ENCODE measurements at regions not wholly inside any gene's neighbourhood (a gene's known extent, or its start where the extent isn't known, plus 50 kb on each side); places are given as distances from the start of the nearest gene placed in this dataset.

DNA sequence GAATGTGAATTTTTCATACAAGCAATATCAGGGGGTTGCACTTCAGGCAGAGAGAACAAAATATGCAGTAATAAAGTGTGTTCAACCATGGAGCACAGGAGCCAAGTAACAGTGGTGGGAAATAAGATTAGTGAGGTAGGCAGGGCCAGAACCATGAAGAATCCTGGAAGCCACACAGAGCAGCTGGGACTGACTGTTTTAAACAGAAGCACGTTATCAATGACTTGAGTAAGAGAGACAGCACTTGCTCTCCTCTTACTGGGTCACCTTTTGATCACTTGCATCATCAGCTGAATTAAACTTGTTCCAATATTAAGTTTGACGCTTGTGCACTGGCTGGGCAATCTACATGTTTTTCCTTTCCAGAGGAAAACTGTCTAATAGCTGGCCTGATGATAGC, 238.5 kb downstream of the TBX18 start:
- no peak overlapping the region for H3K14ac ChIP-seq (ENCODE audit: low read length in 2 of 2)
- H3K27me3 ChIP-seq (ENCODE audit: control insufficient read depth in 1 of 2, insufficient read depth in 1 of 2, low read length in 2 of 2), result no peaks in the 10 kb centered on the region
- no peak overlapping the region for H3K27ac ChIP-seq (ENCODE audit: low read length, poor library complexity, severe bottlenecking)
- no peak overlapping the region for H2BK5ac ChIP-seq (ENCODE audit: low read depth, low read length, poor library complexity, severe bottlenecking)
- peaks cover 2% of the 10 kb centered on the region for H3K4me1 ChIP-seq (ENCODE audit: control insufficient read depth, insufficient read depth, low read depth, low read length)
- H3K9me3 ChIP-seq (ENCODE audit: control insufficient read depth, low read length), result no peaks in the 10 kb centered on the region
- H3K23ac ChIP-seq (ENCODE audit: low read length in 2 of 2), result no peak overlapping the region
- DNase-seq, result no peak
- H3K36me3 ChIP-seq (ENCODE audit: control insufficient read depth in 1 of 2, insufficient read depth in 2 of 2, low read depth in 1 of 2, low read length in 2 of 2), result no peaks in the 10 kb centered on the region
- no peak overlapping the region for H3K4ac ChIP-seq (ENCODE audit: low read depth in 1 of 2, low read length in 2 of 2)
- H3K4me3 ChIP-seq (ENCODE audit: insufficient read depth in 1 of 2, low read depth in 1 of 2, low read length in 2 of 2), result no peak overlapping the region
- WGBS, result 83% methylated on average over 2 of the region's 2 CpGs
- H3K18ac ChIP-seq (ENCODE audit: low read depth in 1 of 2, low read length in 2 of 2), result no peak overlapping the region
- no peak overlapping the region for H2BK15ac ChIP-seq (ENCODE audit: low read depth, poor library complexity, severe bottlenecking)
- no peaks in the 10 kb centered on the region for H3K79me1 ChIP-seq (replicated peaks; ENCODE audit: low read length, poor library complexity, severe bottlenecking)
- no peak overlapping the region for H2AK5ac ChIP-seq (ENCODE audit: low read length, severe bottlenecking)
- H2AFZ ChIP-seq (ENCODE audit: low read depth, low read length), result no peak overlapping the region
- H2BK120ac ChIP-seq (ENCODE audit: low read depth, low read length), result no peak overlapping the region
- no peak overlapping the region for H3K4me2 ChIP-seq (ENCODE audit: low read length, poor library complexity, severe bottlenecking)
- no peak overlapping the region for H3K9ac ChIP-seq (ENCODE audit: low read length)
- H4K8ac ChIP-seq (ENCODE audit: low read length), result no peak overlapping the region
- no peak overlapping the region for H2BK12ac ChIP-seq (ENCODE audit: low read length in 2 of 2)
- H4K91ac ChIP-seq (ENCODE audit: low read length), result no peak overlapping the region

DNA sequence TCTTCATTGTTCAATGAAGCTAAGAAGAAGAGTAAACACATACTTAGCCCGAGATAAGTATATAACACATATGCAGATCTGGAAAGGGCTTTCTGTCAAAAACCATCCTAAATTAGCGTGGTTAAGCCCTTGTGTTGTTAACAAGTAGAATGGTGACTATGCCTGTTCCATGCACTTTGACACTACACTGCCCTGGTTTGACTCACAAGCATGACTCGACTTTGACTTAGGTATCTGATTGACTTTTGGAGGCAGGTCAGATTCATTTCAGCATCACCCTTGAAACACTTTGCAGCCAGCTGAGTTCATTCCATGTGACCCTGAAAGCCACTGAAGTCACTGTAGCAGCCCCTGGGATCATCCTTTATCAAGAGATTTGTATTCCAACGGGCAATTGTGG, 239.8 kb downstream of the TBX18 start:
- Histone ChIP-seq H3K36me3 (ENCODE audit: control insufficient read depth in 1 of 2, insufficient read depth in 2 of 2, low read depth in 1 of 2, low read length in 2 of 2) (no peaks in the 10 kb centered on the region), H3K14ac (ENCODE audit: low read length in 2 of 2) (no peak overlapping the region), H3K79me1 (replicated peaks; ENCODE audit: low read length, poor library complexity, severe bottlenecking) (no peaks in the 10 kb centered on the region), H2BK120ac (ENCODE audit: low read depth, low read length) (no peak overlapping the region), H3K4ac (ENCODE audit: low read depth in 1 of 2, low read length in 2 of 2) (no peak overlapping the region), H3K27me3 (ENCODE audit: control insufficient read depth in 1 of 2, insufficient read depth in 1 of 2, low read length in 2 of 2) (no peaks in the 10 kb centered on the region), H3K4me3 (ENCODE audit: insufficient read depth in 1 of 2, low read depth in 1 of 2, low read length in 2 of 2) (no peak overlapping the region), H3K18ac (ENCODE audit: low read depth in 1 of 2, low read length in 2 of 2) (no peak overlapping the region), H4K8ac (ENCODE audit: low read length) (no peak overlapping the region), H2BK5ac (ENCODE audit: low read depth, low read length, poor library complexity, severe bottlenecking) (no peak overlapping the region), H3K4me2 (ENCODE audit: low read length, poor library complexity, severe bottlenecking) (no peak overlapping the region), H2BK12ac (ENCODE audit: low read length in 2 of 2) (peak overlapping the region in 1 of 2 experiments; percentile 19), H2BK15ac (ENCODE audit: low read depth, poor library complexity, severe bottlenecking) (no peak overlapping the region), H3K4me1 (ENCODE audit: control insufficient read depth, insufficient read depth, low read depth, low read length) (peaks cover 2% of the 10 kb centered on the region), H2AFZ (ENCODE audit: low read depth, low read length) (no peak overlapping the region), H4K91ac (ENCODE audit: low read length) (no peak overlapping the region), H2AK5ac (ENCODE audit: low read length, severe bottlenecking) (no peak overlapping the region), H3K9ac (ENCODE audit: low read length) (no peak overlapping the region), H3K9me3 (ENCODE audit: control insufficient read depth, low read length) (no peaks in the 10 kb centered on the region), H3K27ac (ENCODE audit: low read length, poor library complexity, severe bottlenecking) (no peak overlapping the region), H3K23ac (ENCODE audit: low read length in 2 of 2) (no peak overlapping the region)
- DNase-seq, result no peak
- 66% methylated on average over 4 of the region's 4 CpGs for WGBS

DNA sequence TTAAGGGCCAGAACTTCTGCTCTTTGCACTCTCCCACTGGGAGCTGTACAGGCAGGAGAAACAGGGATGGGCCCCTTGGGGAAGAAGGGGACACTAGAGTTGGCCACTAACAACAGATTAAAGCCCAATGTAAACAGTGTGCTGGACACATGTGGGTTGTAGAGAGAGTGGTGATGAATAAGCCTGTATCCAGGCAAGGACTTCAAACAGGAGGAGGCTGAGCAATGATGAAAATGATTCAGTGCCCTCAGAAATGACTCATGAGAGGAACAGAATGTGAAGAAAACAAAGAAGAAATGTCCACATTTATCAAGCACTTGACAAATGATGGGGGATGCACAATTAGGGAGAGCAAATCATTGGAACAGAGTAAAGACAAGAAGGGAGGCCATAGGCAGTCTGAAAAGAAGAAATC, 242.3 kb downstream of the TBX18 start:
- H3K27ac ChIP-seq (ENCODE audit: low read length, poor library complexity, severe bottlenecking), result peak overlapping the region; percentile 20
- no peak overlapping the region for H3K4ac ChIP-seq (ENCODE audit: low read depth in 1 of 2, low read length in 2 of 2)
- H2BK15ac ChIP-seq (ENCODE audit: low read depth, poor library complexity, severe bottlenecking), result no peak overlapping the region
- H4K91ac ChIP-seq (ENCODE audit: low read length), result no peak overlapping the region
- no peaks in the 10 kb centered on the region for H3K27me3 ChIP-seq (ENCODE audit: control insufficient read depth in 1 of 2, insufficient read depth in 1 of 2, low read length in 2 of 2)
- H2AFZ ChIP-seq (ENCODE audit: low read depth, low read length), result no peak overlapping the region
- DNase-seq, result peak; percentile 83
- H3K4me1 ChIP-seq (ENCODE audit: control insufficient read depth, insufficient read depth, low read depth, low read length), result peaks cover 2% of the 10 kb centered on the region
- no peaks in the 10 kb centered on the region for H3K9me3 ChIP-seq (ENCODE audit: control insufficient read depth, low read length)
- H3K9ac ChIP-seq (ENCODE audit: low read length), result no peak overlapping the region
- peak overlapping the region in 1 of 2 experiments; percentile 2 for H3K18ac ChIP-seq (ENCODE audit: low read depth in 1 of 2, low read length in 2 of 2)
- no peak overlapping the region for H3K23ac ChIP-seq (ENCODE audit: low read length in 2 of 2)
- no peak overlapping the region for H2BK120ac ChIP-seq (ENCODE audit: low read depth, low read length)
- no peaks in the 10 kb centered on the region for H3K79me1 ChIP-seq (replicated peaks; ENCODE audit: low read length, poor library complexity, severe bottlenecking)
- no peak overlapping the region for H2AK5ac ChIP-seq (ENCODE audit: low read length, severe bottlenecking)
- H2BK12ac ChIP-seq (ENCODE audit: low read length in 2 of 2), result no peak overlapping the region
- H4K8ac ChIP-seq (ENCODE audit: low read length), result no peak overlapping the region
- H3K14ac ChIP-seq (ENCODE audit: low read length in 2 of 2), result no peak overlapping the region
- H3K4me3 ChIP-seq (ENCODE audit: insufficient read depth in 1 of 2, low read depth in 1 of 2, low read length in 2 of 2), result no peak overlapping the region
- H3K36me3 ChIP-seq (ENCODE audit: control insufficient read depth in 1 of 2, insufficient read depth in 2 of 2, low read depth in 1 of 2, low read length in 2 of 2), result no peaks in the 10 kb centered on the region
- H2BK5ac ChIP-seq (ENCODE audit: low read depth, low read length, poor library complexity, severe bottlenecking), result no peak overlapping the region
- no peak overlapping the region for H3K4me2 ChIP-seq (ENCODE audit: low read length, poor library complexity, severe bottlenecking)

DNA sequence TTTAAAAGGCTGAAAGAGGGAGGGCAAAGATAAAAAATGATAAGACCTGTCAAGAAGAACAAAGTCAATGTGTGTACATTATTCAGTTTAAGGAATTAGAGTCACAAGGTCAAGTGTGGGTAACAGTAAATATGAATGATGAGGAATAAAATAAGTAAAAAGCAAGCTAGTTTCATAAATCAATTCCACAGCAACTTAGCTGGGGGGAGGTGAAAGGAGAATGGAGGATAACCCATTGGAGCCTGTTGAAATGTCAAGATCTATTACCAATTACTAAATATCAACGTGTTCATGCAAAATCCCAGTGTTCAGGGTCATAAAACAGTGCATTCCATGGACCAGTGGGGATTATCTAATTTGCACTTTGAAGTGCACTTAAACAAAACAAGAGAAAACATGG, 242.9 kb downstream of the TBX18 start:
- Histone ChIP-seq H3K27me3 (ENCODE audit: control insufficient read depth in 1 of 2, insufficient read depth in 1 of 2, low read length in 2 of 2) (no peaks in the 10 kb centered on the region), H2BK12ac (ENCODE audit: low read length in 2 of 2) (no peak overlapping the region), H2AFZ (ENCODE audit: low read depth, low read length) (no peak overlapping the region), H2BK15ac (ENCODE audit: low read depth, poor library complexity, severe bottlenecking) (no peak overlapping the region), H3K9me3 (ENCODE audit: control insufficient read depth, low read length) (no peaks in the 10 kb centered on the region), H3K36me3 (ENCODE audit: control insufficient read depth in 1 of 2, insufficient read depth in 2 of 2, low read depth in 1 of 2, low read length in 2 of 2) (no peaks in the 10 kb centered on the region), H3K4me3 (ENCODE audit: insufficient read depth in 1 of 2, low read depth in 1 of 2, low read length in 2 of 2) (no peak overlapping the region), H4K8ac (ENCODE audit: low read length) (no peak overlapping the region), H3K18ac (ENCODE audit: low read depth in 1 of 2, low read length in 2 of 2) (no peak overlapping the region), H4K91ac (ENCODE audit: low read length) (no peak overlapping the region), H2BK120ac (ENCODE audit: low read depth, low read length) (no peak overlapping the region), H3K27ac (ENCODE audit: low read length, poor library complexity, severe bottlenecking) (no peak overlapping the region), H3K79me1 (replicated peaks; ENCODE audit: low read length, poor library complexity, severe bottlenecking) (no peaks in the 10 kb centered on the region), H3K14ac (ENCODE audit: low read length in 2 of 2) (no peak overlapping the region), H2BK5ac (ENCODE audit: low read depth, low read length, poor library complexity, severe bottlenecking) (no peak overlapping the region), H3K4me1 (ENCODE audit: control insufficient read depth, insufficient read depth, low read depth, low read length) (peaks cover 2% of the 10 kb centered on the region), H3K23ac (ENCODE audit: low read length in 2 of 2) (no peak overlapping the region), H3K4ac (ENCODE audit: low read depth in 1 of 2, low read length in 2 of 2) (no peak overlapping the region), H2AK5ac (ENCODE audit: low read length, severe bottlenecking) (no peak overlapping the region), H3K4me2 (ENCODE audit: low read length, poor library complexity, severe bottlenecking) (no peak overlapping the region), H3K9ac (ENCODE audit: low read length) (no peak overlapping the region)
- peak; percentile 9 for DNase-seq
- 0% methylated on average over 1 of the region's 1 CpG for WGBS
